ENCODE measurements at regions not wholly inside any gene's neighbourhood (a gene's known extent, or its start where the extent isn't known, plus 50 kb on each side); places are given as distances from the start of the nearest gene placed in this dataset.

GRCh38 chr1:182279724-182280503 is 111.7 kb downstream of the GLUL start:
- Histone ChIP-seq H3K27ac (ENCODE audit: low read depth, low read length) (no peak overlapping the region), H4K20me1 (ENCODE audit: insufficient read depth) (no peaks in the 10 kb centered on the region), H3K79me2 (ENCODE audit: insufficient read depth, low read length) (no peaks in the 10 kb centered on the region), H3K9ac (ENCODE audit: low read length) (no peak overlapping the region), H3K9me3 (ENCODE audit: control insufficient read depth in 1 of 2, insufficient read depth in 1 of 2, low read depth in 1 of 2, low read length in 2 of 2) (no peaks in the 10 kb centered on the region), H3K36me3 (ENCODE audit: control insufficient read depth in 1 of 2, insufficient read depth in 2 of 2, low read length in 2 of 2) (no peaks in the 10 kb centered on the region), H3K4me2 (ENCODE audit: low read length) (no peak overlapping the region), H3K4me3 (replicated peaks in 1 of 2; ENCODE audit: low read depth in 1 of 2, low read length in 2 of 2) (no peak overlapping the region), H3K4me1 (ENCODE audit: control insufficient read depth in 1 of 2, insufficient read depth in 2 of 2, low read length in 2 of 2) (no peaks in the 10 kb centered on the region), H2AFZ (ENCODE audit: low read depth, low read length, poor library complexity, severe bottlenecking) (no peak overlapping the region), H3K9me2 (ENCODE audit: insufficient read depth) (no peaks in the 10 kb centered on the region), H3K27me3 (ENCODE audit: insufficient read depth, low read length) (no peaks in the 10 kb centered on the region)
- ATAC-seq (no peak), DNase-seq (ENCODE audit: low read depth, low spot score) (no peak)
- no TSS peak for BruUV-seq (replicated peaks)
- ChIA-PET RAD21 (ENCODE audit: low non-redundant PET in 1 of 2, low total read pairs in 2 of 2, uncharacterized antibody in 2 of 2, unreplicated experiment in 2 of 2) (no interaction called here), CTCF (no interaction called here), POLR2A (interaction anchor here (1.6 kb wide), 1 partner anchor 10 kb away, joined by 3 read pairs; no protein-coding TSS in a partner anchor)
- TF ChIP-seq ATF3 (IDR thresholded peaks at IDR 0.05), result no peak
- no peak for TF ChIP-seq REST (IDR thresholded peaks at IDR 0.05; ENCODE audit: low read depth)
- no peak for TF ChIP-seq ZNF274 (IDR thresholded peaks at IDR 0.05; ENCODE audit: low read depth, low read length)
- TF ChIP-seq SRF (IDR thresholded peaks at IDR 0.05; ENCODE audit: low read depth), result no peak
- no peak for TF ChIP-seq ELF1 (IDR thresholded peaks at IDR 0.05; ENCODE audit: borderline replicate concordance, low read depth)
- TF ChIP-seq RAD21 (IDR thresholded peaks at IDR 0.05; ENCODE audit: low read depth), result no peak
- no peak for TF ChIP-seq POLR2AphosphoS5 (IDR thresholded peaks at IDR 0.05; ENCODE audit: low read depth, low read length)
- TF ChIP-seq ZFX (IDR thresholded peaks at IDR 0.05), result no peak
- no peak for TF ChIP-seq ZBTB33 (IDR thresholded peaks at IDR 0.05; ENCODE audit: extremely low read depth, insufficient replicate concordance, low read length)
- TF ChIP-seq POLR2A (IDR thresholded peaks at IDR 0.05; ENCODE audit: borderline replicate concordance, extremely low read depth, insufficient read depth, insufficient read length), result no peak
- no peak for TF ChIP-seq FOSL1 (IDR thresholded peaks at IDR 0.05; ENCODE audit: low read depth)
- TF ChIP-seq EGR1 (IDR thresholded peaks at IDR 0.05; ENCODE audit: low read depth), result no peak
- no peak for TF ChIP-seq CEBPB (IDR thresholded peaks at IDR 0.05; ENCODE audit: low read depth)
- TF ChIP-seq YY1 (IDR thresholded peaks at IDR 0.05; ENCODE audit: extremely low read depth, insufficient replicate concordance, low read depth, low read length), result no peak
- no peak for TF ChIP-seq TCF7L2 (IDR thresholded peaks at IDR 0.05; ENCODE audit: borderline replicate concordance, extremely low read depth, insufficient read depth, insufficient read length)
- TF ChIP-seq CTCF (IDR thresholded peaks at IDR 0.05 in 2 of 3, conservative IDR thresholded peaks at IDR 0.05 in 1 of 3; ENCODE audit: borderline replicate concordance in 1 of 3, insufficient read depth in 1 of 3, low read depth in 2 of 3, low read length in 2 of 3), result no peak
- no peak for TF ChIP-seq EZH2phosphoT487 (IDR thresholded peaks at IDR 0.05; ENCODE audit: borderline replicate concordance)
- no peak for TF ChIP-seq EZH2 (IDR thresholded peaks at IDR 0.05)
- no peak for TF ChIP-seq MAX (IDR thresholded peaks at IDR 0.05)
- intact Hi-C loops (cut with micrococcal nuclease), result no loop called here

Measured in HCT116 (cell line).